Putamen (tissue), 1 donor: ENCODE measurements at regions not wholly inside any gene's neighbourhood (a gene's known extent, or its start where the extent isn't known, plus 50 kb on each side); places are given as distances from the start of the nearest gene placed in this dataset.

Experiments
- DNase-seq: peaks from one replicate; pipeline ENCODE4 v3.0.0-alpha.2; 2016; ENCODE audit warnings: low spot score

DNA sequence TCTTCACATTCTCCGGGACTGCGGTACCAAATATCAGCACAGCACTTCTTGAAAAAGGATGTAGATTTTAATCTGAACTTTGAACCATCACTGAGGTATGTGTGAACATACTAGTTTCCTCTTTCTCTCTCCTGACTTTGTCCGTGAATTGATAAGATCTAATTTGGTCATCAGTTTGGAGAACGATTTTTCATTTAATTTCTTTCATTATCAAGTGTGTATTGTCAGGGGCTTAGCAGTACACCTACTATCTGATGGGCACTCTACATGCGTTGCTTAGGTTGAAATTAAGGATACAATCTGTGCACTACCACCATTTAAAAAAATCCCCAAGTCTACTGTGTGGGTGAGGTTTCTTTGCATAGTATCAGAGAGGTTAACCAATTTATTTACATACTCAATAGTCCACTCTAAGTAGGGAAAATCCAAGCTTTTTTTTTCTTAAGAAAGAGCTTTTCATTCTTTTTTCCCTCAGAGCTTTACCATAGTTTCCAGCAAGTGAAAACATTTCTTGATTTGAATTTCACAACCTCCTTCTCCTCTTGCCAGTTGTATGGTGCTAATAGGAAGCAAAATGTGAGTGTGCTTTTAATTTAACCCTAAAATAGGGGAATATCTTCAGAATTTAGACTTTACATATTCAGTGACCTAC is 105.4 kb upstream of the ESR1 start:
- no peak for DNase-seq

DNA sequence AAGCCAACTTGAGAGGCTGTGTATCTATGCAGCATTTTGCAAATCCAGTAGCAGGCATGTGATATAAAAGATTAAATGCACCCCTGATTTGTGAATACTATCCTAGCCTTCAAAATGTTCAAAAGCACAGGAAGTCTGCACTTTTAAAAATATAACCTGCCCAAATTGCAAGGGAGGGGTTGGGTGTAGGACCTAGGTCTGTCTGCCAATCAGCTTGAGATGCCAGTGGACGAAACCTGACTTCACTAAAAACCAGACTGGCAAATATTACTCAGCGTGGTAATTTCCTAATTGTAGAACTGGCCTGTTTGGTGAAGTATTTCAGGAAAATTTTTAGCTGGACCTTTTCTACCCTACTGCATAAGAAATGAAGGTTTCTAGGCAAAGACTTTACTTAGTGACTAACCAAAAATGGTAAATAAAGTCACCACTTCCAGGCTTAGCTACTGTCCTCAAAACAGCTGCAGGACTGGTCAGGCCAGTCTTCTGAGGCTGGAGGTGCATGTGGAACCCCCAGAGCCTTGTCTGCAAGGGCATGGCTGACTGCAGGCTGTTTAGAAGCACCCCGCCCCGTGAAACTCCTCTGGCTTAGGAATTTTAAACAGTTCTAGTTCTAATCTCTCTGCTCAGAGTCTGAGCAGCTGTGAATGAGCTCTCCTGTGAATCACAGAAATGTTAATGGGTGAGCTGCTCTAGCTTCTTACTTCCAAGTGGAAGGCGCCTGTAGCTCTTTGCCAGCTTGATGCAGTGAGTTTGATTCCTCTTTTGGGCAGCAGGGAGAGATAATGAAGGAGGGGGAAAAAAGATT is 104.4 kb upstream of the ESR1 start:
- no peak for DNase-seq

DNA sequence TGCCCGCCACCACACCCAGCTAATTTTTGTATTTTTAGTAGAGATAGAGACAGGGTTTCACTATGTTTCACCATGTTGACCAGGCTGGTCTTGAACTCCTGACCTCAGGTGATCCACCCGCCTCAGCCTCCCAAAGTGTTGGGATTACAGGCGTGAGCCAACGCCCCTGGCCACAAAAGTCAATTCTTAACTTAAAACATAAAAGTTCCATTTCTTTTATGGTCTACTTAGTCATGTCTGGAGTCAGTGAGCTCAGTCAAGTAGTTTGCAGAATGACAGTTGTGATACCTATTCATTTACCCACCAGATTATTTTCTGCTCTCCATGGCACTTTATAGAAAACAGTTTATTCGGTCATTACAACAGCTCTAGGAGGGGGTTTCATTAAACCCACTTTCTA is 103.1 kb upstream of the ESR1 start:
- no peak for DNase-seq

DNA sequence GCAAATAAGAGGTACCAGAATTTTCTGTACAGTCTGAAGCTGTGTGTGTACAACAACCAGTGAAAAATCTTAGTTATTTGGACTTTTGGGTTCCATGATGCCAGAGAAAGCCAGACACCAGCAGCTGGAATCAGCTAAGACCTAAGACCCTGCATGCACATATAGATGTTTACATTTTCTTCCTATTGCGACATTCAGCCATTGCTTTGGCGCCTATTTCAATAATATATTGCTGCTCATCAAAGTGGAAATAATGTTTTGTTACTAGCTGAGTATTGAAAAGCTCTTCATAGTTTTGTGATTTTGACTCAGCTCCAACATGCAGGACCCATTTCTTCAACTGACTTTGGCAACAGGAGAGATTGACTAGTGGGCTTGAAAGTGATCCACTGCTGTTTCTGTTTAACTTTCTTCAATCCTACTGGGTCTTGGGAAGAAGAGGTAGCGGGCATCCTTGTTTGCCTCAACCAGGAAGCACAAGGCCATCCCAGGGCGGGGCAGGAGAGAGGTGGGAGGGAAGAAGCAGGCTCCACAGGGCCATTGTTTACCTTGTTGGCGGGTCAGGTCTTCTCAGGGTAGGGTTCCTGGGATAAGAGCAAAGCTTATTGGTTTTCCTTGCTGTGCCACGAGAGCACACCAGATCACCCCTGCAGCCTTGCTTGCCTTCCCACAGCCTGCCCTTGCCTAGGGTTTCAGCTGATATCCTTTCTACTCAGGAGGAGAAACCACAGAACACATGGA is 101.3 kb upstream of the ESR1 start:
- DNase-seq, result no peak

DNA sequence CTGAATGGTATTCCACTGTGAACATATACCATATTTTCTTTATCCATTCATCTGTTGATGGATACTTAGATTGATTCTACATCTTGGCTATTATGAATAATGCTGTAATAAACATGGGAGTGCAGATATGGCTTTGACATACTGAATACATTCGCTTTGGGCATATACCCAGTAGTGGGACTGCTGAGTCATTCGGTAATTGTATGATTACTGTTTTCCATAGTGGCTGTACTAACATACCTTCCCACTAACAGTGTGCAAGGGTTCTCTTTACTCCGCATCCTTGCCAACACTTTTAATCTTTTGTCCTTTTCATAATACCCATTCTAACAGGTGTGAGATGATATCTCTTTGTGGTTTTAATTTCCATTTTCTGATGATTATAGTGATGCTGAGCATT is 98.2 kb upstream of the ESR1 start:
- no peak for DNase-seq

DNA sequence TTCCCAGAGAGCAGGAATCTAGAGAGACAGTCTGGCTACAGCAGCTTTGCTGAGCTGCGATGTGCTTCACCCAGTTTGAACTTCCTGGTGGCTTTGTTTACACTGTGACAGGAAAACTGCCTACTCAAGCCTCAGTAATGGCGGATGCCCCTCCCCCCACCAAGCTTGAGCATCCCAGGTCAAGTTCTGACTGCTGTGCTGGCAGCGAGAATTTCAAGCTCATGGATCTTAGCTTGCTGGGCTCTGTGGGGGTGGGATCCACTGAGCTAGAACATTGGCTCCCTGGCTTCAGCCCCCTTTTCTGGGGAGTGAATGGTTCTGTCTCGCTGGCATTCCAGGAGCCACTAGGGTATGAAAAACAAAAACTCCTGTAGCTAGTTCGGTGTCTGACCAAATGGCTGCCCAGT is 91.0 kb upstream of the ESR1 start:
- DNase-seq, result no peak

DNA sequence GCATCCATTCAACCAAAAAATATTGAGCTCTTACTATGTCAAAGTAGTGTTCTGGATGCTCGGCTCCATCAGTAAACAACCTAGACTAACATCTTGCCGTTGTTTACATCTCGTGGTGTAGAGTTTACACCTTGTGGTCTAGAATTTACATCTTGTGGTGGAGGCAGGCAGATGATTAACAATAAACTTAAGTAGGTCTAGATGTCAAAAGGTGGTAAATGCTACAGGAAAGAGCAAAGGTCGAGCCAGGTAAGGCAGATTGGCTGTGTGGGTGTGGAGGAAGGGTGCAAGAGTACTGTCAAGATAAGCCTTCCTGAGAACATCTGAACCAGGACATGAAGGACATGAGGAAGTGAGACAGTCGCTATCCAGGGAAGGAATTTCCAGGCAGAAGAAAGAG is 88.4 kb upstream of the ESR1 start:
- DNase-seq, result no peak

DNA sequence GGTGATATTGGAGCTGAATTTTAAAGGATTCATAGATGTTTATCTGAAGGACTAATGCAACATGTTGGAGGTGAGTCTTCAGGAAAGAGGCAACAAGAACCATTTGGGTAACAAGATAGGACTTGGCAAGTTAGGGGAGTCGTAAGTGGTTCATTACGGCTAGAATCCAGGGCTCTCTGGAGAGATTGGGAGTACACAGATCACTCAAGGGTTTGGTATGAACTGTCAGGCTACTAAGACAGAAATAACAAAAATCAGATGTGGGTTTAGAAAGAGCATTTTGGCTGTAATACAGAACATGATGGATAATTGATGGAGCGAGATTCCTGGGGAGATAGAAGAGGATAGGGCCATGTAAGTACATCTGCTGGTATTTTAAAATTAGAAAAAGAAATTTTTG is 86.3 kb upstream of the ESR1 start:
- DNase-seq, result no peak

DNA sequence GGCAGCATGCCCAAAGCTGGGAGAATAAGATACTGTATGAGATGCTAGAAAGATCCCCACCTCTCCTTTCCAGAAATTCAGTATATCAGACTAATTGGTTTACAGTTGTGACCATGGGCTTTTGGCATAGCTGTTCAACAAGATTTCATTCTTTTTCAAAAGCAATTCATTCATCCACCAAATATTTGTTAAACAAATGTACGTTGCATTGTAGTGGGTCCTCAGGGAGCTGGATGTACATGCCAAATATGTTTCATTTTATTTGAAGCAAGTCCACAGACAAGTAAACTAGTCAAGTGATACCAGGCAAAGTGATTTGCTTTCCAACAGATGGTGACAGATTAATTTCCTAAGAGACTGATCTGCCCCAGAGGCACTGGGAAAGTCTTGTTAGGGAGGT is 85.8 kb upstream of the ESR1 start:
- DNase-seq, result no peak

DNA sequence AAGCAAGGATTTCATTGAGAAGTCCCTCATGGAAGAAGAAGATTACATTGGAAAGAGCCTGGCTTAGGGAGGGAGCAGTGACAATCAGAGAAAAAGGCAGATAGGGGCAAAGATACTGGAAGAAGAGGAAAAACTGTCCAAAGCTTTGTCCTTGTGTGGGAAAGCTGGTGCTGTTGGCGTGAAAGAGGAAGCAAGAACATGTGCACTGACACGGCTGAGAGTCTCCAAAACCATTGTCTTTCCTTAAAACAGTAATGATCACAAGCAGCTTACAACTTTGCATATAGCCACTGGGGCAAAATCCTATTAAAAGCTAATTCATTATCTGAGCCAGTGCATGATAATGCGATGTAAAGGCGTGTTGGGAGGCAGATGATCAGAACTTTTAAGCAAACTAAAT is 85.1 kb upstream of the ESR1 start:
- no peak for DNase-seq

DNA sequence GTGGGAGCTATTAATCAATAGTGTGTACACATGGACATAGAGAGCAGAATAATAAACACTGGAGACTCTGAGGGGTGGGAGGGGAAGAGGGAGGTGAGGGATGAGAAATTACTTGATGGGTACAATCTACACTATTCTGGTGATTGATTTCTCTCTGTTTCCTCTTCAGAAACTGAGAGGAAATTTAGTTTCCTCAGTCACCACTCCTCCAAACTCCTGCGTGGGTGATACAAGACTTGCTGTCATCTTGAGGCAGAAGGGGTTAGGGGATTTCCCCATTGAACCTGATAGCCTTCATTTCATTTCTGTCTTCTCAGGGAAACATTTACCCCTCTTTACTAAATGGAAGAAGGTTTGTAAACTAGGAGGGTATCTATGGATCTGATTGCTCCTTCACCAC is 84.3 kb upstream of the ESR1 start:
- DNase-seq, result no peak

DNA sequence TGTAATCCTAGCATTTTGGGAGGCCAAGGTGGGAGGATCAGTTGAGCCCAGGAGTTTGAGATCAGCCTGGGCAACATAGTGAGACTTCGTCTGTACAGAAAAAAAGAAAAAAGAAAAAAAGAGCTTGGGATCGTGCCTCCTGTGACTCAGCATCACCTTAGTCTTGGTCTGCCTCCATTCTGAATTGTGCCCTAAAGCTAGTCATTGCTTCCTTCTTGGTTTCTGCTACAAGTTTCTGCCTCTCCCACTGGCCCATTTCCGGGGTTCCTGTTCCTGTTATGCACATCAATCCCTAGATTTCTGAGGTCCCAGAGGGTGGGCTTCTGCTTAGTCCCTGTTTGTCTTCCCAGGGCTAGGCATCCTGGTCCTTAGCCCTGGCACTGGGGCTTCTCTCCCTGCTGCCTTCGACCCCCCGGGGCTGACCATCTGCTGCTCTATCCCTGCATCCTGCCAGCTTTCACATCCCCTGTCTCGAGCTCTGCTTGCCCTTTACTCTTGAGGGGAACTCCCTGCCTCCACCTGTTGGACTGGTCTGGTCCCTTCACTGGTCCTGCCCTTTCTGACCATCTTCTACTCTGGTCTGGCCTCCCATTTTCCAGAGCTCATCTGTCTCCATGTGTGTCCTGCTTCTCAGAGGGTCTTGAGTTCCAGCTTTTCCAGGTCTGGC is 77.5 kb upstream of the ESR1 start:
- no peak for DNase-seq

DNA sequence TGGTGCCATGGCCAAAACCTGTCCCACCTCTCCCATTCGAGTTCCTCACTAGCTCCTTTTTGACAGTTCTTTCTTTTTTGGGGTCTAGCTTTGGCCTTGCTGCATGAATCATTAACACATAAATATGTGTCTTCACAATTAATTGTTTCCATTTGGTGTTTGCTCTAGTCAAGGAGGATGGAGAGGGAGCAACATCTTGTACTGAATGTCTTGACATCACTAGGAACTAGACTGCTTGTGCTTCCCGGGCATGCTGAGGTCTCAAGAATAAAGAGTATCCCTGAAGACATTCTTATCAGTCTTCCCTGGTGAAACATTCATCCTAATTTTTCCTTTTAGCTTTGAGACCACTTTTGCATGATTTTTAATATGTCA is 77.0 kb upstream of the ESR1 start:
- DNase-seq, result no peak

DNA sequence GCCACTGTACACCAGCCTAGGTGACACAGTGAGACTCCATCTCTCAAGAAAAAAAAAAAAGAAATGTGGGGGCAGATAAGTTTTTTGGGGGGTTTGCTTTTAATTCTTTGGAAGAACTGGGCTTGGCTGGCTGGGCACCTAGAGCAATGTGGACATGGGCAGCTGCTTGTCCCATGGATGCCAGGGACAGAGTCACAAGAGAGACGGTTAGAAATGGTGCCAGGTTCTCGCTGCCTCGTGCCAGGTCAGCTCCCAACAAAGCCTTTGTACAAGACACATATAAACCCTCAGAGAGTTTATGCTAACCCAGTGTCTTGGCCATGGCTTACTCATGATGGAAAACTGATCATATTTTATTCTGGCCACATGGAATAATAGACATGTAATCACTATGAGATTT is 76.2 kb upstream of the ESR1 start:
- DNase-seq, result no peak

DNA sequence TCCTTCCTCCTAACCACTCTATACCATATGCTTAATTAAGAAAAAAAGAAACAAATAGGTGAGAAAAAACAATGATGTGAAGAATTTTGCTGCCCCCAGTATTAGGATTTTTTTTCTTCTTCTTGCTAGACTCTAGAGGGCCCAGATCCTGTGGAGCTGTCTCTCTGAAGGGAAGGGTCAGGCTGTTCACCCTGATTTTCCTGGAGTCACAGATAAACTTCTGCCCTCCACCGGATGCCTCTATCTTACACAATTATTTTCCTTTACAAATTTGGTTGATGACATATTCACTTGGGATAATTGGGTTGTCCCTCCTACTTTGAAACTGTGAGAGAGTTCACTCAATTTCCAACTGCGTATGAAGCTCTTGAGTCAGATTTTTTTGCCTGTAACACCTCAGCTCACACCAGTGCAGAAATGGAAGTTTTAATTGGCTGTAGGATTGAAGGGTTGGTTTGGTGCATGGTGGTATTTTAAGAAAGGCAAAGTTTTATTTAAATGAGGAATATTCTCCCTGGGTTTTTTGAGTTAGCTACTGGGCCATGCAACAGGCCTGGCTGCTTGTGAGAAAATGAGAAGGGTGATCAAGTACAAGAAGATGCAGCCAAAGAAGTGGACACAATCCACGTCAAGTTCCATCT is 73.7 kb upstream of the ESR1 start:
- DNase-seq, result no peak

DNA sequence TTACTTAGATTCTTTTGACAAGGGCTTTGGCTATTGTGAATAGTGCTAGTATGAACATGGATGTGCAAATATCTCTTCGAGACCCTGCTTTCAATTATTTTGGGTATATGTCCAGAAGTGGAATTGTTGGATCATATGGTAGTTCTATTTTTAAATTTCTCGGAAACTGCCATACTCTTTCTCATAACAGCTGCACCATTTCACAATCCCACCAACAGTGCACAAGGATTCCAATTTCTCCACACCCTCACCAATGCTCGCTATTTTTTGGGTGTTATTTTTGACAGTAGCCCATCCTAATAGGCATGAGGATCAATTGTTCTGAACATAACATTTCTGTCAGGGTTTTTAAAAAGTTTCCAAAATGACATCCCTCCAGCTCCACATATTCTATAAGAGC is 69.2 kb upstream of the ESR1 start:
- DNase-seq, result no peak

DNA sequence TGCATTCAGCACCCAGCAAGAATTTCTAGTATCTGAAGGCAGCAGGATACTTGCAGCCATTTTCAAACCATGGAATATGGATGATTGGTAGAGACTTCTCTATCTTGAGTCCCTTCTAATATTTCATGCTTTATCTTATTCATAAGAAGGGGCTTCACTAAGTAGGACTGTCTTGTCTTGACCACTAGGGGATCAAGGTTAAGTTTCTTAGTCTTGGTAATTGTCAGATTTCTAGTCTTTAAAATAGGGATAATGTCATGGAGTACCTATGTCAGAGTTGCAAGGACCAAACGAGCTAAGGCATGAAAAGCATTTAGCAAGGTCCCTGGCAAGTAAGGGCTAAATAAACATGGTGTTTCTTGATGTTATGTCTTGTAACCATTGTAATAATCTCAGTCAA is 68.5 kb upstream of the ESR1 start:
- no peak for DNase-seq

DNA sequence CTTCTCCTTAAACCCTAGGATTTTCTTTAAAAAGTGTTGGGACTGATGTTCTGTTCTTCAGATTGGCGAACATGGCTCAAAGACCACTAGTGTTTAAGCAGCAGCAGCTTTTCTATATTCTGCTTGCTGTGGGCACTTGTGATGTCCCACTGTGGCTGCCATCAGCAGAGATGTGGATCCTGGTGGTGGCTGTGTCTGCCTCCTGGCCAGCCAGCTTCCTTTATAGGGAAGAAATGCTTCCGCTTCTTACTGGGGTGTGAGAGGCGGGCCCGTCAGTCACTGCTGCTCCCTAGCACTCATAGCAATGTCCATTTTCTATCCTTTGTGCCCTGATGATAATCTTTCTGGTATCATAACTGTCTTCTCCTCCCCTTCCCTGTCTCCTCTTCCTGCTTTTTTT is 66.7 kb upstream of the ESR1 start:
- no peak for DNase-seq

DNA sequence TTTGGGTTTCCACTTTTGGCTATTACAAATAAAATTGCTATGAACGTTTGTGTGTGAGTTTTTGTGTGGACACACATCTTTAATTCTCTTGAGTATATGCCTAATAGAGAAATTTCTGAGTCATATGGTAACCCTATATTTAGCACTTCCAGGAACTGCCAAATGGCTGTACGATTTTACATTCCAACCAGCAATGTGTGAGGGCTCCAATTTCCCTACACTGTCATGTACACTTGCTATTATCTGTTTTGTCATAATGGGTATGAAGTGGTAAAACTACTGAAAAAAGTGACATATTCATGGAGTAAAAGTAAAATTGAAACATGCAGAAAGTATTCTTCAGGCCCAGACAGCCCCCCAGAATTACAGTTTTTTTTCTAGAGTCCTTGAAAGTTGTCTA is 59.6 kb upstream of the ESR1 start:
- DNase-seq, result no peak

DNA sequence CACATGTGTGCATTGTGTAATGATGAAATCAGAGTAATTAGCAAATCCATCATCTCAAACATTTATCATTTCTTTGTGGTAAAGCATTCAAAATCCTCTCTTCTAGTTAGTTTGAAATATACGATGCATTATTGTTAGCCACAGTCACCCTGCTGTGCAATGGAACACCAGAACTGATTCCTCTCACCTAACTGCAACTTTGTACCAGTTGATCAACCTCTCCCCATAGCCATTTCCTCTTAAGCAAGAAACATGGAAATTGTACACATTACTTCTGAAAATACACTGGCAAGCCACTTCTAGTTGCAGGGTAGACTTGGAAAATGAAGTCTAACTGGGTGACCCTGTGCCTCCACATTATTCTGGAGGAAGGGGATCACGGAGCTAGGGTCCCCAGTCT is 58.1 kb upstream of the ESR1 start:
- no peak for DNase-seq

DNA sequence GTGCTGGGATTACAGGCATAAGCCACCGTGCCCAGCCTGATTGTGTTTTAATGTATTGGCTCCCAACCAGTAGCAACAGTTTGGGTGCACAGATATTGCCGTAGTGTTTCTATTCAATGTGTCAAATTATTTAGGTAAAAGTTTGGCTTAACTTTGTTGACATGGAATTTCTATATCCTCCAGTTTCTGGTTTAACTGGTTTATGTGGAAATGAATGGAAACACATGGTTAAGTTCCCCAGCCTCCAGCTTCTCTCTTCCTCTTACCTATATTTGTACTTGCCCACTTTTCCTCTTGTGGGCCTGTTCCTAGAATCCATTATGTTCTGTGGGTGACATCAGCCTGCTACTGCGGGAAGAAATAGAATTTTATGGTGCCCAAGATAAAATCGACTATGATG is 53.9 kb upstream of the ESR1 start:
- DNase-seq, result no peak

DNA sequence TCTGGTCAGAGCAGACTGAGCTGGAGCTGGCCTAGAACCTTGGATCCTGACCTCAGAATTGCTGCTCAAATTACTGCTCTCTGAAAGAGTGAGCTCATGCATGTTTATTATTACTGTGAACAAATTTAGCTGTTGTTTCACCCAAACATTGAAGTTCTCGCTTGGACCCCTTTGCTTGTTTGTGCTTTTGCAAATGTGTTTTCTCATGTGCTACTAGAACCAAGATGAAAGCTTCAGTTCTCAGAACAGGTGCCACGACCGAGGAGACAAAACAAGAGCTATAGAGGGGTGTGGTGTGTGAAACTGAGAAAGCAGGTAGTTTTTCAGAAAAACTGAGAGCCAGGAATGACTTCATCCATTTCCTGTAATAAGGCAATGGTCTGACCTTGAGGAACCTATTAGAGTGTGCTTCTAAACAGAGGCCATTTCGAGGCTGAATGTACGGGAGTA is 50.0 kb upstream of the ESR1 start:
- DNase-seq, result no peak
